HuH-7.5 (cell line): ENCODE measurements at regions not wholly inside any gene's neighbourhood (a gene's known extent, or its start where the extent isn't known, plus 50 kb on each side); places are given as distances from the start of the nearest gene placed in this dataset.
"Not testable (repeated sequence)": the region's sequence is repeated elsewhere in the genome, so short reads cannot be mapped to it uniquely, and the experiment has no call there.

Source experiments
- DNase-seq: peaks from one replicate; pipeline ENCODE4 v3.0.0; 2011; ENCODE audit warnings: low spot score

- peak; percentile 11 for DNase-seq
These were observed 783.2 kb upstream of the NEGR1 start for GRCh38 chr1:73065339-73066041.

DNA sequence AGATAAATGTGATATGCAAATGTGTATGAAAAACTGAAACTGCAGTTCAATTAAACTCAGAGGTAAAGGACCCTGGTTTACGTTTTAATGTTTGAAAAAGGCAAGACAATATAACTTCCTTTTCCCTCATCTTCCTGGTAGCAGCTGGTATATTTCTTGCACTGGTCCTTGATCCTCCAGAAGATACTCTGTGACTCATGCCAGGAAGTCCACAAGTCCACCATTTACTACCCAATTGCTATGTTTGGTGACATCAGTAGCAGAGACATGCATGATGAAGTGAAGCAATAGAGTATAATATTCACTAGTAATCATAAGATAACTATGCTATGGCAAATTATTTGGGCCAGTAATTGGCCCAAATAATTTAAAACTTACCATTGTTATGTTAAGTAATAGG, 774.5 kb upstream of the NEGR1 start:
- no peak for DNase-seq

DNA sequence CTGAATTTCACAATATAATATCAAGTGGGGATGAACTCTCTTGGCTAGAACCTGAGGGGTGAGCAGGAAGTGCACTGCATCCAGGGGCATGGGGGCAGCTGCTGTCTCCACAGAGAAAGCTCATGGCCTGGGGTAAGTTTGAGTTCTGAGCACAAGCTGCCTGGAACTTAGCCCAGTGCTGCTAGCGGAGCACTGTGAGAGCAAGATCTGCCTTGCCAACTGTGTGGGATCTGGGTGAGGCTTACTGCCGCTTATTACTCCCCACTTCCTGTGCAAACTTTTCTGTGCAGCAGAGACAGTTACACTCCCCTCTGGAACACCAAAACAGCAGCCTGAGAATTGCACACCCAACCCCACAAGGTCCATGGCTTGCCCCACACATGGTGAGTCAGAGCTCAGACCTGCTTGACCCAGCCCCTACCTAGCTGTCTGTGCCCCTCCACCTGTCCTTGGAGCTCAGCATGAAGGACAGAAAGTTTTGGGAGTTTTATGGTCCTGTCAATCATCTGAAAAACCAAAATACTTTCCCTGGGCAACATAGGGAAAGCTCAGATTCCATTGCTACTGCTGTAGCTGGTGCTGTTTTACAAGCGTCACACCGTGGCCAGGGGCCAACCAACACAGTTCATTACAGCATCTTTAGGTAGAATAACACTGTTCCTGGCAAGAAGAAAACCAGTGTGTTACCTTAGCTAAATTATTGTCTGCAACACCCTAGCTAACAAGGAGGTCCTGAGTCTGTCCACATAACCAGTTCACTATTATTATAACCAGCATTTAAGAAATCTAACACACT, 762.1 kb upstream of the NEGR1 start:
- no peak for DNase-seq

DNA sequence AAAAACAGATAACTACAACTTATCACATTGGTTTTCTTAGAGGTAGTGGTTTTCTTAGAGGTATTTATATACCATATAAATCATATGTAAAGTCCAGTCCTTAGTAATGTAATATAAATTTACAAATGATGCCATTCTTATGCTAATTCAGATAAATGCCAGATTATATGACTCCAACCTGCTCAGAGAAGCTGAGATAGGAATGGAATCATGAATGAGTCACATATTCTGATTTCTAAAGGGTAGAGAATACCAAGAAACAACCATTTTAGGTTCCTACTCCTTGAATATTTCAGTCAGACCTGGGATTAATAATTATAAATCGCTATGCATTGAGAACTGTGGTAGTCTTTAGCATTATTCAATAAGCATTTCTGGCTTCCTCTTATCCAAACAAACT, 760.1 kb upstream of the NEGR1 start:
- DNase-seq, result no peak

- DNase-seq, result no peak
These were observed 758.5 kb upstream of the NEGR1 start for GRCh38 chr1:73040811-73041210.

DNA sequence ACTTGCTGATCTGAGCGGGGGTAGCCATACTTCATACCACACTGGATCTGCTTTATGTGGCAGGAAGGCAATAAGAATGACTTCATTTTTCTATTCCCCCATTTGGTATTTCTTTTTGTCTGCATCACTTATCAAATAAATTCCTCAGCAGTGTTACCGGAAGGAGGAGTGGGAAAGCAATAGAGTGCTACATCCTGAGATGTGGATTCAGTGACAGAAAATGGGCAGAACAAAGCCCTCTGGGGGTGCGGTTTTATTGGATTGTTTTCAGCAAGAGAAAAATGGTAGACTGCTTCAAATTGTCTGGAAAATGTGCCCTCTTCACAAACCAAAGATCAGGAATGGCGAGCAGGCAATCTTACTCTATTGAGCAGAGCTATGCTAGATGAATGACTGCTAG, 751.9 kb upstream of the NEGR1 start:
- DNase-seq, result no peak

- no peak for DNase-seq
These were observed 751.3 kb upstream of the NEGR1 start for GRCh38 chr1:73033640-73034039.

DNA sequence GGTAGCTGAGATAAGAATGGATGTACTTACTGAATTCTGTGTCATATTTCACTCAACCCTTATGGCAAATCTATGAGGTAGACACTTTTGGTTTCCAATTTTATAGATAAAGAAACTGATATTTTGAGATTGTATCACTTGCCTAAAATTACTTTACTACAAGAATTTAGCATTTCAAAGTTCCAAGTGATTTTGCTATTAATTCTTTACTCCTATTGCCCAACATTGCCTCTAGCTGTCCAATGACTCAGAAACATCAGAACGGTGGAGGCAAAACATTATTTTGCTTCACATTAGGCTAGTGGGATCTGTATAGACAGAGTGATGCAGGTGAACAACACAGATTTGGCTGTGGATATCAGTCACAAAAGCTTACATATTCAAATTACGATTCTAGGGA, 747.2 kb upstream of the NEGR1 start:
- no peak for DNase-seq

GRCh38 chr1:73026114-73026513, 743.8 kb upstream of the NEGR1 start:
- DNase-seq, result no peak

DNA sequence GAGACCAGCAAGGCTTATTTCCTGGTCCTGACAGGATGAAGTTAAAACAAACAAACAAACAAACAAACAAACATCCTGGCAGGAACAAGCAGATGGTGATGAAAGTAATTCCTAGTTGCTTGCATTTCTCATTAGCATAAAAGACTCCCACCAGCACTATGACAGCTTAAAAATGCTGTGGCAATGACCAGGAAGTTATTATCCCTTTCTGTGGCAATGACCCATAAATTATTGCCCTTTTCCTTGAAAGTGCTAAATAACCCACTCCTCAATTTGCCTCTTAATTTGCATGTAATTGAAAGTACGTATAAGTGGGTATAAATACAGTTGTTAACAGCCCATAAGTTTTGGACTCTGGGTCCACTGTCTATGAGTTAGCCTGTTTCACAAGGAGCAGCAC, 727.6 kb upstream of the NEGR1 start:
- no peak for DNase-seq

GRCh38 chr1:73009311-73009710, 727.0 kb upstream of the NEGR1 start:
- no peak for DNase-seq

GRCh38 chr1:72997624-72998023, 715.3 kb upstream of the NEGR1 start:
- DNase-seq, result no peak

- no peak for DNase-seq
These were observed 714.7 kb upstream of the NEGR1 start for GRCh38 chr1:72997041-72997440.

GRCh38 chr1:72987871-72988270, 705.5 kb upstream of the NEGR1 start:
- DNase-seq, result not testable (repeated sequence)

DNA sequence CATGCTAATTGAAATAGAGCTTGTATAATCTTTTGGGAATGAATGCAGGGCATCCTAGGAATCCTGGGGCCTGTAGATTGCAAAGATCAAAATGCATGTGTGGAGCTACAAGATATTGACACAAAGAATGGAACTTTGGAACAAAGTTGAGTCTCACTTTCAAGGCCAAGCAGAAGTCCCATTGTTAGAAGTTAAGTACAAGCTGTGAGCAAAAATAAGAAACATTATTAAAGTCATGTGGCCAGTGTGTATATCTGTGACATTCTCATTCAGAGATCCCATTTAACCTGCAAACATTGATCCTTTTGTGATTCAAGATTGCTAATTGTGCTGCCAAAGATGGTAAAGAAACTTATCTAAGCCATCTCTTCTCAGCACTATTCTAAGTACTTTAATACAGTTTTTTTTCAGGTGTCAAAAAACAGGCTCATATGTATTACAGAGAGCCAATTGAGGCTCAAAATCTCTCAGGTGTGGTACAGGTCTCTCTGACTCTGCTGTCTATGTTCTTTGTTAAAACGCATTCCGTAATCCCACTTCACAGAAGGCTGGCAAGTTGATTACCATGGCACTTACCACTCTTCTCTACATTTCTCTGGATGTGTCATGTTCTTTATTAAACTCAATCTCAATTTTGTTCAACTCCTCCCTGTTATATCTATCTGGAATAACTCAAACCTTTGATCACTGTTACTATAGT, 704.4 kb upstream of the NEGR1 start:
- DNase-seq, result no peak

DNA sequence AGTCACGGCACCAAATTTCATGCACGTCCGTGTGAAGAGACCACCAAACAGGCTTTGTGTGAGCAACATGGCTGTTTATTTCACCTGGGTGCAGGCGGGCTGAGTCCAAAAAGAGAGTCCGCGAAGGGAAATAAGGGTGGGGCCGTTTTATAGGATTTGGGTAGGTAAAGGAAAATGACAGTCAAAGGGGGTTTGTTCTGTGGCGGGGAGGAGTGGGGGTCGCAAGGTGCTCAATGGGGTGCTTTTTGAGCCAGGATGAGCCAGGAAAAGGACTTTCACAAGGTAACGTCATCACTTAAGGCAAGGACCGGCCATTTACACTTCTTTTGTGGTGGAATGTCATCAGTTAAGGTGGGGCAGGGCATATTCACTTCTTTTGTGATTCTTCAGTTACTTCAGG, 702.7 kb upstream of the NEGR1 start:
- not testable (repeated sequence) for DNase-seq

DNA sequence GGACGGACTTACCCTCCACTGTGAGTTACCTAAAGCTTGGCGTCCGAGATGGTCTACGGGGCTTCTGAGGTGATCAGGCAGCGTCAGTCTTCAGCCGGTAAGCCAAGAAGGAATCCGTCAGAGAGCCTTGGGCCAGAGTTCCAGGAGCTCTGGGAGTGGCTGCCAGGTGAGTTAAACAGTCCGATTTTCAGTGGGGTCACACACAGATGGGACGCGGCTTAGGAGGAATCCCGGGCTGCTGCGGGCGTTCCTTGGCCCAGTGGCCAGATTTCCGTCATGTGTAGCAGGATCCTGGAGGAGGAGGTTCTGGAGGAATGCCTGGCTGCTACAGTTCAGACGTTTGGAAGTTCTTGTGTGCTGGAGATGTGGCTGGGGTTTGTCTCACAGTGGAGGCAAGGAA, 700.7 kb upstream of the NEGR1 start:
- DNase-seq, result not testable (repeated sequence)

- no peak for DNase-seq
These were observed 687.1 kb upstream of the NEGR1 start for GRCh38 chr1:72969461-72969860.

DNA sequence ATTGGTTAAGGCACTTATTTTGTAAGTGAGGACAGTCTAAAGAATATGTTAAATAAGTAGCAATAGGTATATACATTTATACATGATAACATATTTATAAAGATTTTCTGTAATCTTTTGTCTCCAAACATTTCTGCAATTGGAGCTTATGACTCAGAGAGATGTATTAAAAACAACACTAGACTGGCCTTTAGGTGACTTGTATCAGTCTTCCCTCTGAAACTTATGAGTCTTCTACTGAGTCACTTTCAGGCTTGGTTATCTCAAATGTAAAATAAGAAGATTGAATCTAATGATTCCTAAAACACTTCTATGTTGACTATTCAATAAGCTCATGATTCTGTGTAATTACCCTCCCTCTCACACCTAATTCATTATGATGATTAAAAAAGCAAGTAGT, 672.6 kb upstream of the NEGR1 start:
- no peak for DNase-seq

GRCh38 chr1:72950900-72951299, 668.6 kb upstream of the NEGR1 start:
- DNase-seq, result not testable (repeated sequence)

- no peak for DNase-seq
These were observed 664.7 kb upstream of the NEGR1 start for GRCh38 chr1:72946903-72947499.

DNA sequence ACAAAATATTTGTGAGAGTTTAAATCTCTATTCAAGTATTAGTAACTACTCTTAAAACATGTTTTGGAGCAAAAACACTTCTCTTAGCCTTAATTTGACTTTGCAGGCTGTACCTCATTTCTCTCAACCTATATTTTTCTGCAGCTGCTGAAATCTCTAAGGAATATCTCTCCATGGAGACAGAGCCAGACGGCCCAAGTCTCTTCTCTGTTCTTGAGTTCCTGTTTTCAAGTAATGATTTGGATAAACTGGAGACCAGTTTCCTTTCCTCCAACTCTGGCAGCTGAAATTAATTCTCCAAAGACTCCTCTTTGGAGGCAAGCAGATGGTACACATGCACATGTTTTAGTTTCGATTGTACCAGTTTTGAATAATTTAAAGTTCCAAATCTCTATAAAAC, 659.7 kb upstream of the NEGR1 start:
- DNase-seq, result no peak

DNA sequence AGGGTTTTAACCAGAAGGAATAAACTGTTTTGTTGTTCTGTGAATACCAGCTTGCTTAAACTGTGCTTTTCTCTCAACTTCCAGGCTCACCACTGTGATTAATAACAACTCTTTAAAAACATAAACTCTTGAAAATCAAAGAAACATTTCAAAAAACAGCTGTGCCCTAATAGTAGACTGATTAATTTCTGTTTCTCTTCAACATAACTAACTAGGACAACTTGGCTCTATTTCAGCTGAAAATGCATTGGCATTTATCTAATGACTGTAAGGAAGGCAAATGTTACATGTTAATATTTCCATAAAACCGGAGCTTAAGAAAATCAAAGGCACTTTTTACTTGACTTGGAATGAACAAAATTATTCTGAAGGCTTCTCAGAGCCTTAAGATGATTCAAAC, 656.1 kb upstream of the NEGR1 start:
- no peak for DNase-seq
